Urinary bladder (tissue), 3 donors: ENCODE measurements at regions not wholly inside any gene's neighbourhood (a gene's known extent, or its start where the extent isn't known, plus 50 kb on each side); places are given as distances from the start of the nearest gene placed in this dataset.
"Not testable (repeated sequence)": the region's sequence is repeated elsewhere in the genome, so short reads cannot be mapped to it uniquely, and the experiment has no call there.

Experiments
- DNase-seq: peaks from one replicate; pipeline ENCODE4 v3.0.0-alpha.2; 2015; ENCODE audit errors: extremely low spot score
- H3K27ac ChIP-seq: one replicate; pipeline ENCODE4 v1.5.1; 2013; ENCODE audit warnings: low read depth, mild to moderate bottlenecking, moderate library complexity
- H3K36me3 ChIP-seq: one replicate; pipeline ENCODE4 v1.6.1; 2013; ENCODE audit warnings: mild to moderate bottlenecking, moderate library complexity; ENCODE audit not compliant: insufficient read depth
- H3K4me1 ChIP-seq: one replicate; pipeline ENCODE4 v1.6.1; 2013; ENCODE audit warnings: mild to moderate bottlenecking, moderate library complexity; ENCODE audit not compliant: insufficient read depth
- H3K4me3 ChIP-seq: one replicate; pipeline ENCODE4 v1.5.1; 2013; ENCODE audit warnings: low read depth, low read length
- WGBS: extraction: QIAGEN DNeasy Blood & Tissue Kit; methylation state at CpG from one replicate; pipeline ENCODE4 v1.1.7; 2013; 5-methylcytosine and 5-hydroxymethylcytosine counted together
- donor health status: healthy with polysubstance abuse.
- donor health status: healthy.

GRCh38 chr4:164320847-164321246 lies 433.1 kb upstream of the SMIM31 start:
- Histone ChIP-seq H3K4me3 (no peak overlapping the region), H3K27ac (no peak overlapping the region), H3K36me3 (no peaks in the 10 kb centered on the region), H3K4me1 (no peaks in the 10 kb centered on the region)
- DNase-seq = no peak
- WGBS = 73% methylated on average over 6 of the region's 6 CpGs

- no peak overlapping the region for H3K4me3 ChIP-seq
- 91% methylated on average over 1 of the region's 1 CpG for WGBS
- H3K4me1 ChIP-seq = no peaks in the 10 kb centered on the region
- H3K27ac ChIP-seq = no peak overlapping the region
- no peaks in the 10 kb centered on the region for H3K36me3 ChIP-seq
- DNase-seq = no peak
Measured at GRCh38 chr4:164326056-164326455, 427.9 kb upstream of the SMIM31 start.

GRCh38 chr4:164337219-164337944 lies 416.5 kb upstream of the SMIM31 start:
- H3K27ac ChIP-seq = no peak overlapping the region
- DNase-seq = no peak
- H3K4me1 ChIP-seq = no peaks in the 10 kb centered on the region
- H3K4me3 ChIP-seq = no peak overlapping the region
- no peaks in the 10 kb centered on the region for H3K36me3 ChIP-seq

GRCh38 chr4:164343472-164343976 lies 410.4 kb upstream of the SMIM31 start:
- H3K4me1 ChIP-seq = no peaks in the 10 kb centered on the region
- H3K4me3 ChIP-seq = no peak overlapping the region
- 76% methylated on average over 3 of the region's 3 CpGs for WGBS
- H3K36me3 ChIP-seq = no peaks in the 10 kb centered on the region
- no peak for DNase-seq
- no peak overlapping the region for H3K27ac ChIP-seq

- Histone ChIP-seq H3K27ac (no peak overlapping the region), H3K4me3 (no peak overlapping the region), H3K36me3 (no peaks in the 10 kb centered on the region), H3K4me1 (no peaks in the 10 kb centered on the region)
- no peak for DNase-seq
Measured at GRCh38 chr4:164345756-164346155, 408.2 kb upstream of the SMIM31 start.

GRCh38 chr4:164350061-164350460 lies 403.9 kb upstream of the SMIM31 start:
- DNase-seq = no peak
- Histone ChIP-seq H3K36me3 (no peaks in the 10 kb centered on the region), H3K4me3 (no peak overlapping the region), H3K27ac (no peak overlapping the region), H3K4me1 (no peaks in the 10 kb centered on the region)

GRCh38 chr4:164350716-164351115 lies 403.2 kb upstream of the SMIM31 start:
- H3K36me3 ChIP-seq, H3K4me1 ChIP-seq, DNase-seq, H3K4me3 ChIP-seq, H3K27ac ChIP-seq: not testable (repeated sequence)
- WGBS = 95% methylated on average over 24 of the region's 24 CpGs

- Histone ChIP-seq H3K27ac (no peak overlapping the region), H3K4me1 (no peaks in the 10 kb centered on the region), H3K36me3 (no peaks in the 10 kb centered on the region), H3K4me3 (no peak overlapping the region)
- no peak for DNase-seq
- 53% methylated on average over 2 of the region's 2 CpGs for WGBS
Measured at GRCh38 chr4:164357957-164358356, 396.0 kb upstream of the SMIM31 start.

- no peak for DNase-seq
- no peak overlapping the region for H3K4me3 ChIP-seq
- 62% methylated on average over 1 of the region's 1 CpG for WGBS
- H3K4me1 ChIP-seq = no peaks in the 10 kb centered on the region
- no peak overlapping the region for H3K27ac ChIP-seq
- H3K36me3 ChIP-seq = no peaks in the 10 kb centered on the region
Measured at GRCh38 chr4:164358400-164358799, 395.5 kb upstream of the SMIM31 start.

- Histone ChIP-seq H3K4me3 (no peak overlapping the region), H3K36me3 (no peaks in the 10 kb centered on the region), H3K4me1 (no peaks in the 10 kb centered on the region), H3K27ac (no peak overlapping the region)
- no peak for DNase-seq
- 87% methylated on average over 6 of the region's 6 CpGs for WGBS
Measured at GRCh38 chr4:164359881-164360280, 394.1 kb upstream of the SMIM31 start.

GRCh38 chr4:164368894-164369293 lies 385.0 kb upstream of the SMIM31 start:
- no peak overlapping the region for H3K4me3 ChIP-seq
- 69% methylated on average over 6 of the region's 6 CpGs for WGBS
- no peaks in the 10 kb centered on the region for H3K4me1 ChIP-seq
- H3K27ac ChIP-seq = no peak overlapping the region
- H3K36me3 ChIP-seq = no peaks in the 10 kb centered on the region
- no peak for DNase-seq

- 63% methylated on average over 1 of the region's 1 CpG for WGBS
- Histone ChIP-seq H3K36me3 (no peaks in the 10 kb centered on the region), H3K4me1 (no peaks in the 10 kb centered on the region), H3K4me3 (no peak overlapping the region), H3K27ac (no peak overlapping the region)
- DNase-seq = no peak
Measured at GRCh38 chr4:164373021-164373420, 380.9 kb upstream of the SMIM31 start.

GRCh38 chr4:164377277-164377676 lies 376.7 kb upstream of the SMIM31 start:
- Histone ChIP-seq H3K4me1 (no peaks in the 10 kb centered on the region), H3K27ac (no peak overlapping the region), H3K36me3 (no peaks in the 10 kb centered on the region), H3K4me3 (no peak overlapping the region)
- DNase-seq = no peak
- 82% methylated on average over 4 of the region's 4 CpGs for WGBS

GRCh38 chr4:164378361-164378760 lies 375.6 kb upstream of the SMIM31 start:
- DNase-seq = no peak
- 90% methylated on average over 5 of the region's 5 CpGs for WGBS
- H3K36me3 ChIP-seq = no peaks in the 10 kb centered on the region
- H3K4me3 ChIP-seq = no peak overlapping the region
- H3K27ac ChIP-seq = no peak overlapping the region
- no peaks in the 10 kb centered on the region for H3K4me1 ChIP-seq

- H3K4me3 ChIP-seq = no peak overlapping the region
- 86% methylated on average over 3 of the region's 3 CpGs for WGBS
- no peak overlapping the region for H3K27ac ChIP-seq
- H3K36me3 ChIP-seq = no peaks in the 10 kb centered on the region
- no peaks in the 10 kb centered on the region for H3K4me1 ChIP-seq
- DNase-seq = no peak
Measured at GRCh38 chr4:164379694-164380093, 374.2 kb upstream of the SMIM31 start.
